ENCODE measurements at regions not wholly inside any gene's neighbourhood (a gene's known extent, or its start where the extent isn't known, plus 50 kb on each side); places are given as distances from the start of the nearest gene placed in this dataset.

GRCh38 chr12:43288671-43289425, 263.2 kb downstream of the ADAMTS20 start:
- Histone ChIP-seq H3K27me3 (ENCODE audit: control insufficient read depth in 3 of 3, insufficient read depth in 3 of 3, low read length in 2 of 3) (no peaks in the 10 kb centered on the region), H3K36me3 (ENCODE audit: control insufficient read depth in 4 of 4, insufficient read depth in 4 of 4, low read length in 4 of 4) (no peaks in the 10 kb centered on the region), H3K4me1 (ENCODE audit: control insufficient read depth in 5 of 5, insufficient read depth in 5 of 5, low read length in 5 of 5) (peaks cover 0 to 50% (median 12%) of the 10 kb centered on the region in 5 donors), H3K4me3 (no peak overlapping the region), H3K9me3 (ENCODE audit: control insufficient read depth in 4 of 4, insufficient read depth in 3 of 4, low read length in 3 of 4) (no peaks in the 10 kb centered on the region), H3K27ac (ENCODE audit: low read depth in 1 of 2, low read length in 1 of 2) (no peak overlapping the region), H3K9ac (ENCODE audit: insufficient read depth in 1 of 2, low read length in 2 of 2) (no peak overlapping the region)
- ATAC-seq (ENCODE audit: insufficient read depth, low FRiP score) (no peak), DNase-seq (peak in 2 of 3 donors; percentile 32 to 42)
- TF ChIP-seq, protein P1, sequence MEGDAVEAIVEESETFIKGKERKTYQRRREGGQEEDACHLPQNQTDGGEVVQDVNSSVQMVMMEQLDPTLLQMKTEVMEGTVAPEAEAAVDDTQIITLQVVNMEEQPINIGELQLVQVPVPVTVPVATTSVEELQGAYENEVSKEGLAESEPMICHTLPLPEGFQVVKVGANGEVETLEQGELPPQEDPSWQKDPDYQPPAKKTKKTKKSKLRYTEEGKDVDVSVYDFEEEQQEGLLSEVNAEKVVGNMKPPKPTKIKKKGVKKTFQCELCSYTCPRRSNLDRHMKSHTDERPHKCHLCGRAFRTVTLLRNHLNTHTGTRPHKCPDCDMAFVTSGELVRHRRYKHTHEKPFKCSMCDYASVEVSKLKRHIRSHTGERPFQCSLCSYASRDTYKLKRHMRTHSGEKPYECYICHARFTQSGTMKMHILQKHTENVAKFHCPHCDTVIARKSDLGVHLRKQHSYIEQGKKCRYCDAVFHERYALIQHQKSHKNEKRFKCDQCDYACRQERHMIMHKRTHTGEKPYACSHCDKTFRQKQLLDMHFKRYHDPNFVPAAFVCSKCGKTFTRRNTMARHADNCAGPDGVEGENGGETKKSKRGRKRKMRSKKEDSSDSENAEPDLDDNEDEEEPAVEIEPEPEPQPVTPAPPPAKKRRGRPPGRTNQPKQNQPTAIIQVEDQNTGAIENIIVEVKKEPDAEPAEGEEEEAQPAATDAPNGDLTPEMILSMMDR (IDR thresholded peaks at IDR 0.05; ENCODE audit: control extremely low read depth, extremely low read depth) = no peak
- 60 to 68% methylated on average over 15 of the region's 15 CpGs for WGBS, 2 donors

GRCh38 chr12:43287706-43288383, 264.2 kb downstream of the ADAMTS20 start:
- H3K27ac ChIP-seq (ENCODE audit: low read depth in 1 of 2, low read length in 1 of 2) = no peak overlapping the region
- TF ChIP-seq, protein P1 (IDR thresholded peaks at IDR 0.05; ENCODE audit: control extremely low read depth, extremely low read depth) = no peak
- no peak overlapping the region for H3K9ac ChIP-seq (ENCODE audit: insufficient read depth in 1 of 2, low read length in 2 of 2)
- peak; percentile 50 to 85 (median 83) for DNase-seq
- no peaks in the 10 kb centered on the region for H3K27me3 ChIP-seq (ENCODE audit: control insufficient read depth in 3 of 3, insufficient read depth in 3 of 3, low read length in 2 of 3)
- WGBS, 2 donors = 64 to 88% methylated on average over 12 of the region's 12 CpGs
- H3K9me3 ChIP-seq (ENCODE audit: control insufficient read depth in 4 of 4, insufficient read depth in 3 of 4, low read length in 3 of 4) = no peaks in the 10 kb centered on the region
- no peak for ATAC-seq (ENCODE audit: insufficient read depth, low FRiP score)
- H3K4me1 ChIP-seq (ENCODE audit: control insufficient read depth in 5 of 5, insufficient read depth in 5 of 5, low read length in 5 of 5) = peaks cover 0 to 50% (median 12%) of the 10 kb centered on the region in 5 donors
- H3K4me3 ChIP-seq = no peak overlapping the region
- no peaks in the 10 kb centered on the region for H3K36me3 ChIP-seq (ENCODE audit: control insufficient read depth in 4 of 4, insufficient read depth in 4 of 4, low read length in 4 of 4)

GRCh38 chr12:43286986-43287385, 265.0 kb downstream of the ADAMTS20 start:
- 95 to 99% methylated on average over 2 of the region's 2 CpGs for WGBS, 2 donors
- no peak overlapping the region for H3K27ac ChIP-seq (ENCODE audit: low read depth in 1 of 2, low read length in 1 of 2)
- no peak for ATAC-seq (ENCODE audit: insufficient read depth, low FRiP score)

More at GRCh38 chr12:43286986-43287385, 265.0 kb downstream of the ADAMTS20 start:
- Histone ChIP-seq H3K4me3 (no peak overlapping the region), H3K27me3 (ENCODE audit: control insufficient read depth in 3 of 3, insufficient read depth in 3 of 3, low read length in 2 of 3) (no peaks in the 10 kb centered on the region), H3K9me3 (ENCODE audit: control insufficient read depth in 4 of 4, insufficient read depth in 3 of 4, low read length in 3 of 4) (no peaks in the 10 kb centered on the region), H3K9ac (ENCODE audit: insufficient read depth in 1 of 2, low read length in 2 of 2) (no peak overlapping the region), H3K4me1 (ENCODE audit: control insufficient read depth in 5 of 5, insufficient read depth in 5 of 5, low read length in 5 of 5) (peaks cover 0 to 51% (median 12%) of the 10 kb centered on the region in 5 donors), H3K36me3 (ENCODE audit: control insufficient read depth in 4 of 4, insufficient read depth in 4 of 4, low read length in 4 of 4) (no peaks in the 10 kb centered on the region)
- no peak for DNase-seq
- TF ChIP-seq, protein P1 (IDR thresholded peaks at IDR 0.05; ENCODE audit: control extremely low read depth, extremely low read depth) = no peak

All from lung (tissue), 11 donors.